ENCODE measurements at regions not wholly inside any gene's neighbourhood (a gene's known extent, or its start where the extent isn't known, plus 50 kb on each side); places are given as distances from the start of the nearest gene placed in this dataset.

- DNase-seq = no peak
These were observed 182.6 kb upstream of the CD96 start for GRCh38 chr3:111359261-111360030.

DNA sequence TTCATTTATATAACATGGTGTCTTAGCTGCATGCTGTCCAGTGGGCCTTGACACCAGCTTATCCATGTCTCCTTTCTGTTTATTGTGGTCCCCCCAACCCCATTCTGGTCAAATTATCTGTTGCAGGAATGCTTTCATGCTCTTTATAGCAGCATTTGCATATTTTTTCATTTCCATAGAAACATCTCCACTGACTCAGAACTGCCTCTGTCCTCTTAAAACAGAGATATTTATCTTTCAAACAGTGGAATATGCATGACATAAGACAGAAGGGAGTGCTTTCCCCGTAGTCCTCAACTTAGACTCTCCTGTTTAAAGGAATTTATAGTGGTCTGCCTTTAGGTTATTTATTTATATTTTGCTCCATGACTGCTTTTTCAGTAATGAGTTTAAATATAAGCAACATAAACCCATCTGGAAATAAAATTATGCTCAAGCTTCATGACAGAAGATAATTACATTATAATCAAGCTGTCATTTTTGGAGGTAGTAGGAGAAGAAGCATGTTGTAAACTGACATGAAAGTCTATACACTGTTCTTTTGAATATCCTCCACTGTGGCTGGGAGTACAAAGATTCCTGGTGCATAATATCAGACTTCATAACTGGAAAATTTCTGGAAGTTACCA, 179.5 kb upstream of the CD96 start:
- no peak for DNase-seq

- DNase-seq = no peak
These were observed 175.5 kb upstream of the CD96 start for GRCh38 chr3:111366515-111366914.

DNA sequence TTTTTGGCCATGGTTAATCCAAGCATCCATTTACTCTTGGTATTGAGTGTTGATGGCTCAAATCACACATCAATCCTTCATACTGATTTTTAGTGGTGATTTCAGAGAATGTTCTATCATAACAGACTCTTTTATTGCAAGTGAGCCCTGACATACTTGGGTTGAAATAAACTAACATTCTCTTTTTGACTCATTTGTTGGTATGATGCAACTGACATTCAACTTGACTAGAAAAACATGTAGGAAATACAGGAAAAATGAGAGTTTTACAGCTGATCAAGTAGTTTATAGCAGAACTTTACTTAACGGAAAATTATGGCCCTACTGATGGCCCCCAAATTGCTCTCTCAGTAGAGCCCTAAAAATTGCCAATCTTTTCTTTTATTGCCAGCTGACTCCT, 173.9 kb upstream of the CD96 start:
- DNase-seq = no peak

GRCh38 chr3:111369958-111370357, 172.0 kb upstream of the CD96 start:
- no peak for DNase-seq

- no peak for DNase-seq
These were observed 168.8 kb upstream of the CD96 start for GRCh38 chr3:111373239-111373638.

- no peak for DNase-seq
These were observed 168.1 kb upstream of the CD96 start for GRCh38 chr3:111373861-111374260.

DNA sequence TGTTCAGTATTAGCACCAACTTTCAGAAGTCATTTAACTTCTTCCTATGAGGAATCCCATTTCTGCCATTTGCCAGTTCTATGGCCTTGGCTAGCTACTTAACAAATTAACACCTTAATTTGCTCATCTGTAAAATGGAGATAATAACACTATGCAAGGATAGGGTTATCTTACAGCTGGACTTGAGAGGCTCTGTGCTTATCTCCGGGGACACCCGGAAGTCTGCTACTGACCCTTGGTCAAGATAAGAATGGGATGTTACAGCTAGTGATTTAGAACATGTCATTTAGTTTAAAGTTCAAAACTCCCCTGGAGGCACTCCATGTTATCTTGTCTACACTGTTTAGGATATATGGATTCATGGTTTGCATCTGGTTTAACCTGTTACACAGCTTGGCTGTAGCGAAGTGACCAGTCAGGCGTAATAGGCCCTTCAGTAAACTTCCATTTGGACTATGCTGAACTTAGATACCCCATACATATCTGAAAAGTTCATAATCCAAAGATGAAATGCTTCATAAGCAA, 156.0 kb upstream of the CD96 start:
- DNase-seq = no peak

- peak; percentile 12 for DNase-seq
These were observed 149.1 kb upstream of the CD96 start for GRCh38 chr3:111392894-111393398.

DNA sequence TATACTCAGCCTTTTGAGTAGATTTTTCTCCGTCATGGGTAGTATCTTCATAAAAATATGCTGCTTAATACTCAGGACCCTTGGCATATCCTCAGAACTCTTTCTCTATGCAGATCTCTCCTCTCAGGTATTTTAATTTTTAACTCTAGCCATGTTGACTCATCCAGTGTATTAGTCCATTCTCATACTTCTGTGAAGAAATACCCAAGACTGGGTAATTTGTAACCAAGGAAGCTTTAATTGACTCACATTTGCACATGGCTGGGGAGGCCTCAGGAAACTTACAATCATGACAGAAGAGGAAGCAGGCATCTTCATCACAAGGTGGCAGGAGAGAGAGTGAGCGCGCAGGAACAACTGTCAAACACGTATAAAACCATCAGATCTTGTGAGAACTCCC, 129.3 kb upstream of the CD96 start:
- no peak for DNase-seq

DNA sequence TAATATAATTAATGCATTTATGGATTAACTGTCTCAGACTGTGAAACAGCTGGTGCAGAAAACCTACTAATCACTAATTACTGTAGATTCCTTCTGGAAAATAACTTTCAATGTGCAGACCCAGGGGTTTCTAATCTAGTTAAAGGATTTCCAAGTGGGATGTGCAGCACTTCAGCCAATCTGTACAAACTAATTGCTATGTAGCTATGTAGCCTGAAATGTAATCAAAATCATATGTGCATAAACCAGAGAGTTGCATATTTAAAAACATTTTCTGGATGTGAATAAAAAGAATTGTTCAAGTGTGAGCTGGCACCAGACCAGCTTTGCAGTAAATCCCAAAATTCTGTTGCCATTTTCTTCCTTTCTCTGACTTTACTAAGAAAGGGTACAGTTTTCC, 127.5 kb upstream of the CD96 start:
- DNase-seq = no peak

DNA sequence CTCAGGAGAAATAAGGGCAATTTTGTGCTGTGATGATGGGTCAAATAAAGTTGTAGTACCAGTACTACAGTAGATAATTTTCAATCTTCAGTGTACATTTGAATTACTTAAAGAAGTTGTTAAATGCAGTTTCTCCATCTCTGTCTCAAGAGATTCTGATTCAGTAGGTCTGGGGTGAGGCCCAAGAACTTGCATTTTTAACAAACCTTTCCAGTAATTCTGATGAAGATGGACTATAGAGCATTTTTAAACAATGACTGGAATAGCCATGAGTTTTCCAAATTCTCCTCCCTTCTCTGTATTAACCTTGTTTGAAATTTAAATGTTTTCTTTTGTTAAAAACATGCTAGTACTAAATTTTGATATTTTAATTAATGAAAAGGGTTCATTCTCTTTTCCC, 127.0 kb upstream of the CD96 start:
- DNase-seq = no peak

- no peak for DNase-seq
These were observed 123.6 kb upstream of the CD96 start for GRCh38 chr3:111418391-111418790.

DNA sequence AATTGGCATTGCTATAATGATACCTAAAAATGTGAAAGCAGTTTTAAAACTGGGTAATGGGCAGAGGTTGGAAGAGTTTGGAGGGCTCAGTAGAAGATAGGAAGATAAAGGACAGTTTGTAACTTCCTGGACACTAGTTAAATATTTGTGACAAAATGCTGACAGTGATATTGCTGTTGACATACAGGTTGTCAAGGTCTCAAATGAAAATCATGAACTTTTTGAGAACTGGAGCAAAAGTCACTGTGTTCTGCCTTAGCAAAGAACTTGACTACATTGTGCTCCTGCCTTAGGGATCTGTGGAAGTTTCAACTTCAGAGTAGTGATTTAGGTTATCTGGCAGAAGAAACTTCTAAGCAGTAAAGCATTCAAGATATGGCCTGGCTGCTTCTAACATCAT, 113.7 kb upstream of the CD96 start:
- no peak for DNase-seq

DNA sequence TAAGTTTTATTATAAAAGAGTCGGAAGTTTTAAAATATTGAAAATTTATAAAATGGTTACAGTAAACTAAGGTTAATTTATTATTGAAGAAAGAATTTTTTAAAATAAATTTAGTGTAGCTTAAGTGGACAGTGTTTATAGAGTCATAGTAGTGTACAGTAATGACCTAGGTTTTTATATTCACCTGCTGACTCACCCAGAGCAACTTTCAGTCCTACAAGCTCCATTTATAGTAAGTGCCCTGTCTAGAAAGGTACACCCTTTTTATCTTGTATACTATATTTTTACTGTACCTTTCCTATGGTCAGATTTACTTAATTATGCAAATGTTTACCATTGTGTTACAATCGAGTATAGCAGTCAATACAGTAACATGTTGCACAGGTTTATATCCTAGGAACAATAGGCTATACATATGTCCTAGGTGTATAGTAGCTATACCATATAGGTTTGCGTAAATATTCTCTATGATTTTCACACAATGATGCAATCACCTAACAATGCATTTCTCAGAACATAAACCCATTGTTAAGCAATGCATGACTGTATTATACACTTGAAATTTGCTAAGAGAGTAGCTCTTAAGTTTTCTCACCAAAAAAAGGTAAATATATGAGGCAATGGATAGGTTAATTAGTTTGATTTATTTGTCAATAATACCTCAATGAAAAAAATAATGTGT, 106.9 kb upstream of the CD96 start:
- DNase-seq = no peak

- no peak for DNase-seq
These were observed 103.7 kb upstream of the CD96 start for GRCh38 chr3:111438283-111438682.

GRCh38 chr3:111454551-111454950, 87.4 kb upstream of the CD96 start:
- DNase-seq = no peak

DNA sequence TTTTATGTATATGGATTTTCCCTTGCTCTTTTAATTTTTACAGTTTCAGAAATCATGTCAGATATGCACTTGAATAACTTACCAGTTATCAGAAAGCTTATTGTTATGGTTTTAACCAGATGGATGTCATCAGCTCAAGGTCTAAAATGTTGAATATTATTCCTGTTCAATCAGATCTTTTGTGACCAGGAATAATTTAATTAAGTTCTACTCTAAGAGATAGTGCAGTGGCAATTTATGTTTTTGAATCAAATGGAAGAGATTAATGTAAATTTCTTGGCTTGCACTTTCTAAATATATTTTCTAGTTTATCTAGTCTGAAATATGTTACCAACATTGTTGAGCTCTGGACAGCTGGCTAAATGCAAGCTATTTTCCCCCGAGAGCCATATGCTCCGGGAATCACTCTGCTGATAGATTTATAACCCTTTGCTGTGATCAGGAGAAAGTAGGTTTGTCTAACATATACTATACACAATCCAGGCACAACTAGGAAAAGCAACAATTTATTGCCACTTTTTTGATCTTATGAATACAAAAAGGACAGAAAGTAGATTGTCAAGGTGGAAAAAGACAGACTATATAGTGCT, 76.8 kb upstream of the CD96 start:
- no peak for DNase-seq

GRCh38 chr3:111470032-111470431, 72.0 kb upstream of the CD96 start:
- no peak for DNase-seq

GRCh38 chr3:111471831-111472230, 70.2 kb upstream of the CD96 start:
- DNase-seq = no peak

- no peak for DNase-seq
These were observed 69.4 kb upstream of the CD96 start for GRCh38 chr3:111472556-111472955.

GRCh38 chr3:111473550-111473949, 68.4 kb upstream of the CD96 start:
- DNase-seq = no peak

DNA sequence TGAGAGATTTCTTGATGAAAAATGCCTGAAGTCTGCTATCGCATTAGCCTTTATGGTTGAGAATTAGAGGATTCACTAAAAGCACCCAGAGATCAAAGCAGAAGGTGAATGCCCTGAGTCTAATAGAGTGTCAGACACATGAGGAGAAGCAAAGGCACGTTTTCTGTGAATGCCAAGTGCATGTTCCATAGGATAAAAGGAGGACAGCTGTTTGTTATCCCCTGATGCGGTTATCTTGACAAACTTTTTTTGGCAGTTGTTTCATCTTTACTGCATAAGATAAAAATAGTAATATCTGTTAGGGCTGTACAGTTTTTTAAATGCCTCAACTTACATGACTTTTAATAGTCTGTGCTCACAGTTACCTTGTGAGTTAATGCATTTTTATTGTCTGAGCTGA, 65.3 kb upstream of the CD96 start:
- DNase-seq = no peak
